MM.1S (cell line): ENCODE measurements at regions not wholly inside any gene's neighbourhood (a gene's known extent, or its start where the extent isn't known, plus 50 kb on each side); places are given as distances from the start of the nearest gene placed in this dataset.
"Not testable (repeated sequence)": the region's sequence is repeated elsewhere in the genome, so short reads cannot be mapped to it uniquely, and the experiment has no call there.

ENCODE experiments used
- DNase-seq: peaks from one replicate; pipeline ENCODE4 v3.0.0-alpha.2; 2015
- H2AFZ ChIP-seq: fragments of 300-600 bp; sonication (generic); 2 replicates; pipeline ENCODE4 v1.6.0; 2016; ENCODE audit warnings: antibody characterized with exemption, low read length
- H3F3A ChIP-seq: fragments of 300-600 bp; sonication (generic); 2 replicates; pipeline ENCODE4 v1.6.1; 2016; ENCODE audit warnings: mild to moderate bottlenecking, antibody characterized with exemption, low read length, moderate library complexity, mixed read lengths; ENCODE audit not compliant: insufficient read depth
- H3K27ac ChIP-seq: fragments of 300-600 bp; sonication (generic); 2 replicates; pipeline ENCODE4 v1.5.1; 2016; ENCODE audit warnings: mild to moderate bottlenecking, low read length
- H3K27me3 ChIP-seq: fragments of 300-600 bp; sonication (generic); replicated peaks from 2 replicates; pipeline ENCODE4 v1.6.0; 2016; ENCODE audit warnings: low read length; ENCODE audit not compliant: insufficient read depth
- H3K36me3 ChIP-seq: fragments of 300-600 bp; sonication (generic); replicated peaks from 2 replicates; pipeline ENCODE4 v1.6.1; 2016; ENCODE audit warnings: mild to moderate bottlenecking, low read length, mixed read lengths; ENCODE audit not compliant: insufficient read depth
- H3K4me1 ChIP-seq: fragments of 300-600 bp; sonication (generic); 2 replicates; pipeline ENCODE4 v1.6.1; 2016; ENCODE audit warnings: low read length, mixed read lengths
- H3K4me2 ChIP-seq: fragments of 300-600 bp; sonication (generic); 2 replicates; pipeline ENCODE4 v1.6.0; 2016; ENCODE audit warnings: low read depth, low read length
- H3K4me3 ChIP-seq: fragments of 300-600 bp; sonication (generic); 2 replicates; pipeline ENCODE4 v1.5.1; 2016; ENCODE audit warnings: low read length, mixed read lengths
- H3K79me2 ChIP-seq: fragments of 300-600 bp; sonication (generic); 2 replicates; pipeline ENCODE4 v1.6.1; 2016; ENCODE audit warnings: mixed run types, low read length, mixed read lengths
- H3K9ac ChIP-seq: fragments of 300-600 bp; sonication (generic); 2 replicates; pipeline ENCODE4 v1.6.1; 2016; ENCODE audit warnings: low read length, mixed read lengths
- H3K9me2 ChIP-seq: fragments of 300-600 bp; sonication (generic); replicated peaks from 2 replicates; pipeline ENCODE4 v1.6.1; 2016; ENCODE audit warnings: mild to moderate bottlenecking, low read length, mixed read lengths; ENCODE audit not compliant: insufficient read depth
- H3K9me3 ChIP-seq: fragments of 300-600 bp; sonication (generic); replicated peaks from 2 replicates; pipeline ENCODE4 v1.6.1; 2016; ENCODE audit warnings: mild to moderate bottlenecking, low read length, mixed read lengths; ENCODE audit not compliant: insufficient read depth
- H4K20me1 ChIP-seq: fragments of 300-600 bp; sonication (generic); 2 replicates; pipeline ENCODE4 v1.6.1; 2016; ENCODE audit warnings: mild to moderate bottlenecking, low read length, moderate library complexity, mixed read lengths; ENCODE audit not compliant: insufficient read depth
- EZH2 ChIP-seq: fragments of 300-600 bp; sonication (generic); optimal IDR thresholded peaks from 2 replicates; pipeline ENCODE3; 2017; ENCODE audit warnings: low read depth, mild to moderate bottlenecking, antibody characterized with exemption, low read length, mixed read lengths
- EZH2phosphoT487 ChIP-seq: fragments of 300-600 bp; sonication (generic); IDR thresholded peaks from 2 replicates; pipeline ENCODE4 v1.6.1; 2018; ENCODE audit warnings: antibody characterized with exemption, low read length
- TF ChIP-seq, protein P1 (sequence below): fragments of 300-600 bp; sonication (generic); IDR thresholded peaks from 2 replicates; pipeline ENCODE4 v1.5.1; 2016; ENCODE audit warnings: antibody characterized with exemption, low read length, mixed read lengths

DNA sequence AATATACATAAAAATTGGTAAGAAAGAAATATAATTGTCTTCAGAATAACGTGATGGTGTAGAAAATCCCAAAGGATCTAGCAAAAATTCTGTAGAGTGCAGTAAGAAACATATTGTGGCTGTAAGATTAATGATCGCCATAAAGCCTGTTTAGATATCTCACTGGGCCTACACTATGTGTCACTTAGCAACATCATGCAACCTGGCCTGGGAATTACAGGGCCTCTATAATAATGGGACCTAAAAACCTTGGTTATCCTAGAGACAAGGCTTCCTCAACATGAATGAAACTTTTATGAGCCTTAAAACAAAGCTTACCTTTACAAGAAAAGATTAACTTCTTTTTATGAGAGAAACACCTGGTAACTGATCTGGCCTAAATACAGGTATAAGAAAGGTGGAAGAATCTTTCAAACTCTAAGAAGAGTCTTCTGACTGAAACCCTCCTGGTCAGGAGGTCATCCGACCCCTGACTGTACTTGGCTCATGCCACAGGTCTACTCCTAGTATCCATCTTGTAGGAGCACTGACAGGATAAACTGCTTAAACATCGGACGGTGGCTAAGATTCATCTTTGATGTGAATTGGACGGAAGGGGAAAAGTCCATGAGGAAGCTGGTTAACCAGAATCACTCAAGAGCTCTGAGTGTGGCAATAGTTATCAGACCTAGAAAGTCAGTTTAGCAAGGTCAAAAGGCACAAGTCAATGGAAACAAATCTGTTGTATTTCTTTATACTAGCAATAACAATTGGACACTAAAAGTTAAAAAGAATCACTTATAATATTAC lies 1155.1 kb upstream of the SORCS1 start:
- H3K9ac ChIP-seq, result no peak overlapping the region
- H3K36me3 ChIP-seq, result no peaks in the 10 kb centered on the region
- no peaks in the 10 kb centered on the region for H3K9me2 ChIP-seq
- no peaks in the 10 kb centered on the region for H3K9me3 ChIP-seq
- H4K20me1 ChIP-seq, result no peaks in the 10 kb centered on the region
- no peak overlapping the region for H3K4me3 ChIP-seq
- no peak overlapping the region for H2AFZ ChIP-seq
- H3K4me1 ChIP-seq, result no peaks in the 10 kb centered on the region
- no peak for DNase-seq
- H3K27ac ChIP-seq, result no peak overlapping the region
- no peaks in the 10 kb centered on the region for H3F3A ChIP-seq
- H3K27me3 ChIP-seq, result no peaks in the 10 kb centered on the region
- H3K4me2 ChIP-seq, result no peak overlapping the region
- TF ChIP-seq EZH2phosphoT487, result no peak
- TF ChIP-seq, protein P1, sequence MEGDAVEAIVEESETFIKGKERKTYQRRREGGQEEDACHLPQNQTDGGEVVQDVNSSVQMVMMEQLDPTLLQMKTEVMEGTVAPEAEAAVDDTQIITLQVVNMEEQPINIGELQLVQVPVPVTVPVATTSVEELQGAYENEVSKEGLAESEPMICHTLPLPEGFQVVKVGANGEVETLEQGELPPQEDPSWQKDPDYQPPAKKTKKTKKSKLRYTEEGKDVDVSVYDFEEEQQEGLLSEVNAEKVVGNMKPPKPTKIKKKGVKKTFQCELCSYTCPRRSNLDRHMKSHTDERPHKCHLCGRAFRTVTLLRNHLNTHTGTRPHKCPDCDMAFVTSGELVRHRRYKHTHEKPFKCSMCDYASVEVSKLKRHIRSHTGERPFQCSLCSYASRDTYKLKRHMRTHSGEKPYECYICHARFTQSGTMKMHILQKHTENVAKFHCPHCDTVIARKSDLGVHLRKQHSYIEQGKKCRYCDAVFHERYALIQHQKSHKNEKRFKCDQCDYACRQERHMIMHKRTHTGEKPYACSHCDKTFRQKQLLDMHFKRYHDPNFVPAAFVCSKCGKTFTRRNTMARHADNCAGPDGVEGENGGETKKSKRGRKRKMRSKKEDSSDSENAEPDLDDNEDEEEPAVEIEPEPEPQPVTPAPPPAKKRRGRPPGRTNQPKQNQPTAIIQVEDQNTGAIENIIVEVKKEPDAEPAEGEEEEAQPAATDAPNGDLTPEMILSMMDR, result no peak
- no peak for TF ChIP-seq EZH2
- H3K79me2 ChIP-seq, result no peaks in the 10 kb centered on the region

DNA sequence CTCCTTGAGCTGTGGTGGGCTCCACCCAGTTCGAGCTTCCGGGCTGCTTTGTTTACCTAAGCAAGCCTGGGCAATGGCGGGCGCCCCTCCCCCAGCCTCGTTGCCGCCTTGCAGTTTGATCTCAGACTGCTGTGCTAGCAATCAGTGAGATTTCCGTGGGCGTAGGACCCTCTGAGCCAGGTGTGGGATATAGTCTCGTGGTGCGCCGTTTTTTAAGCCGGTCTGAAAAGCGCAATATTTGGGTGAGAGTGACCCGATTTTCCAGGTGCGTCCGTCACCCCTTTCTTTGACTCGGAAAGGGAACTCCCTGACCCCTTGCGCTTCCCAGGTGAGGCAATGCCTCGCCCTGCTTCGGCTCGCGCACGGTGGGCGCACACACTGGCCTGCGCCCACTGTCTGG lies 1151.1 kb upstream of the SORCS1 start:
- H3K4me1 ChIP-seq, H3K79me2 ChIP-seq, H3K4me3 ChIP-seq, H3K4me2 ChIP-seq, DNase-seq, H3K9ac ChIP-seq, H3F3A ChIP-seq, H4K20me1 ChIP-seq, H3K27ac ChIP-seq, H3K36me3 ChIP-seq, H2AFZ ChIP-seq, H3K9me2 ChIP-seq, H3K27me3 ChIP-seq, H3K9me3 ChIP-seq: not testable (repeated sequence)

- Histone ChIP-seq H3K9me3 (no peaks in the 10 kb centered on the region), H3K9me2 (no peaks in the 10 kb centered on the region), H3K27ac (no peak overlapping the region), H3K27me3 (no peaks in the 10 kb centered on the region), H3K4me2 (no peak overlapping the region), H3K4me1 (no peaks in the 10 kb centered on the region), H3K79me2 (no peaks in the 10 kb centered on the region), H3K4me3 (no peak overlapping the region), H4K20me1 (no peaks in the 10 kb centered on the region), H3F3A (no peaks in the 10 kb centered on the region), H3K36me3 (no peaks in the 10 kb centered on the region), H2AFZ (no peak overlapping the region), H3K9ac (no peak overlapping the region)
- no peak for DNase-seq
- TF ChIP-seq, protein P1, result no peak
- TF ChIP-seq EZH2 (no peak), EZH2phosphoT487 (no peak)
Measured at GRCh38 chr10:108307925-108308312, 1143.4 kb upstream of the SORCS1 start.

DNA sequence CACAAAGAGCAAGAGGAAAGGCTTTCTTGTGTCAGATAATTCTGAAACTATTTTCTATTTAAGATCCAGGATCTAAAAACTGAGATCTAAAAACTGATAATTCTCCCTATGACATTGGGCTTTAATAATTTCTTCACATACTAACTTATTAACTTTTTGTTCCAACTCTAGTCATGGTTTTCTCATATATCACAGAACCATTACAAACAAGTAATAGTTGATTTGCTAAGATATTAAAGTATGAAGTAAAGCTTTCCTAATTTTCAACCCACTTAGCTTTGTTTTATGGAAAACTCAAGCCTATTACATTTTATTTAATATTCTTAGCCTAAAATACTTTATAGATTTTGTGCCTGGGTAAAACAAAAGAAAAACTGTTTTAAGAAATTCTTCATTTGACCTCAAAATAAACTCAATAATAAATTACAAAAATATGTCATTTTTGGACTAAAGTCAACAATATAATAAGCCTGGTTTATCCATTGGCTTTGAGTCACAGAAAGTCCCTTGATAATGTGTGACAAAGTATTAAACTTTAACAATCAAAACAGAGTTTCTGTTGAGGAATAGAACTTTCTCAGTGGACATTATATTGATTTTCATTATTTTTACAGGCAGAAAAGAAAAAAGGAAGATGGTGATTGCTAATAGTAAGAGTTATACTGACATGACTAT lies 1142.9 kb upstream of the SORCS1 start:
- H3K9me2 ChIP-seq, result no peaks in the 10 kb centered on the region
- TF ChIP-seq EZH2phosphoT487 (no peak), EZH2 (no peak)
- TF ChIP-seq, protein P1, result no peak
- no peaks in the 10 kb centered on the region for H3K79me2 ChIP-seq
- H2AFZ ChIP-seq, result no peak overlapping the region
- H3K4me3 ChIP-seq, result no peak overlapping the region
- no peaks in the 10 kb centered on the region for H3K27me3 ChIP-seq
- H3K4me1 ChIP-seq, result no peaks in the 10 kb centered on the region
- no peak overlapping the region for H3K4me2 ChIP-seq
- no peak overlapping the region for H3K27ac ChIP-seq
- H4K20me1 ChIP-seq, result no peaks in the 10 kb centered on the region
- DNase-seq, result no peak
- H3F3A ChIP-seq, result no peaks in the 10 kb centered on the region
- no peaks in the 10 kb centered on the region for H3K36me3 ChIP-seq
- no peaks in the 10 kb centered on the region for H3K9me3 ChIP-seq
- H3K9ac ChIP-seq, result no peak overlapping the region
